GM18526 (cell line): ENCODE measurements at regions not wholly inside any gene's neighbourhood (a gene's known extent, or its start where the extent isn't known, plus 50 kb on each side); places are given as distances from the start of the nearest gene placed in this dataset.
A peak's percentile ranks its signal among the peaks of the same experiment; 100 is the strongest.

ENCODE experiments used
- POLR2A ChIP-seq: IDR thresholded peaks from 3 replicates; pipeline ENCODE4 v1.6.1; 2011; ENCODE audit not compliant: insufficient read length; ENCODE audit errors: extremely low read depth

DNA sequence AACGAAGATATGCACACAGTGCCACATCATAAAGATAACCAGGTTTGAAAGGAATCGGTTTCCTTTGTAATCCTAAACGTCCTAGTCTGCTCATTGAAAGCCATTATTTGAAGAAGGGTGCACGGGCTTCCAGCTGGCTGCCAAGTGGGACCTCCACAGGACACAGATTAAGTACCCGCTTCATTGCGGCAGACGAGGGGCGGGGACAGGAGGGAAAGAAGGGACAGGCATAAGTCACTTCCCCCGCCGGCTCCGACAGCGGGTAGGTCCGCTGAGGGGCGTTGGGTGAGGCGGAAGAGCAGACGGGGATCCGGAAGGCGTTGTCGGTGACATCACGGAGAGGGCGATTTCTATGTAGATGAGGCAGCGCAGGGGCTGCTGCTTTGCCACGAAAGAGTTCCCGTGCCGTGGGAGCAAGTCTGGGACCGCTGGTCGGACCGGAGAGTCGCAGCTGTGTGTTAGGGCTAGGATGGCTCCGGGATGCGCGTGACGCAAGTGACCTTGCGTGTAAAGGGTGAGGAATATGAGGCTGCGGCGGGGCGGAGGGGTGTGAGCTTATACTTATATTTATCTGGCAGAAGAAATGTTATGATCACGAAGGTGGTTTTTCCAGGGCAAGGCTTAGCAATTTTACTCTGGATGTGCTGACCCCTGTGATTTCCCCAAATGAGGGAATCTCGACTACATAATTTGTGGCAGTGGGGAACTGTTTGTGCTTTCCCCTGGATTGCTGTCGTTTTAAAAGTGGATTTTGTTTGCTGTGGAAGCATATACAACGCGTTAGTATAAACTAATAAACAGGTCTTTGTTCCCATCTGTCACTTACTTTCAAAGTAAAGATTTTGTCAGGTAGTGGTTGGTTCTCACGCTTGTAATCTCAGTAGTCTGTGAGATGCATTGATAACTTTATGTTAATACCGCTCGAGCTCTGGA, 80.7 kb downstream of the PPIAL4G start:
- TF ChIP-seq POLR2A, result peak; percentile 52

DNA sequence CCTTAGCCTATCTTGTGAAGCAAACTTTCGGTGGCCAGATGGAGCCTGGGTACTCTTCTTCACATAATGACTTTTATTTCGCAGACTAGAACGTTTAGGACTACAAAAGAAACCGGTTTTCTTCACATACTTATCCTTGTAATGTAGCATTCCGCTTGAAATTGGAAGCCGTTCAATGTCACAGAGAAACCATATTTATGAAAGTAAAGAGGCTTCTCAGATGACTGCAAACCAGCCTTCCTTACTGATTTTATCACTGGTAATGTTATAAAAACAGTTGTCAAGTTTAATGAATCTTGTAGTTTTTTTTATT, 94.1 kb downstream of the PPIAL4G start:
- TF ChIP-seq POLR2A, result peak; percentile 5

DNA sequence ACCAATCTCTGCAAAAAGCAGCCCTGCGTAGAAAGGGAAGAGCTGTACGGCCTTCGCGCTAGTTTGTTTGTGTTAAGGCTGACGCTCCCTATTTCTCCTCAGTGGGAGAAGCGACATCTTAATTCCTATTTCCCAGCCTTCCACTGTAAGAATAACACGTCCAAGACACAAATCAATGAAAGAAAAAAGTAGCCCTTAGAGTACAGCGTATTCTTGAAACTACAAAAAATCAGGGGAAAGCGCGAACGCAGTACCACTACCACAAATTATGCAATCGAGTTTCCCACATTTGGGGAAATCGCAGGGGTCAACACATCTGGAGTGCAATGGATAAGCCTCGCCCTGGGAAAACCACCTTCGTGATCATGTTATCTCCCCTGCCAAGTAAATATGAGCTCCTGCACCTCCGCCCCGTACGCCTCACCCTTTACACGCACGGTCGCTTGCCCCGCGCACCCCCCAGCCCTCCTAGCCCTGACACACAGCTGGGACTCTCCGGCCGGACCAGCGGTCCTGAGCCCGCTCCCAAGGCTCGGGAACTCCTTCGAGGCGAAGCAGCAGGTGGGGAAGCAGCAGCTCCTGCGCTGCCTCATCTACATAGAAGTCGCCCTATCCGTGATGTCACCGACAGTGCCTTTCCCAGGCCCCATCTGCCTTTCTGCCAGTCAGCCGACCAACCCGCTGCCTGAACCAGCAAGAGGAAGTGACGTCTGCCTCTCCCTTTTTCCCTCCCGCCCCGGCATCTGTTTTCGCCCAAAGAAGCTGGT, 94.7 kb downstream of the PPIAL4G start:
- TF ChIP-seq POLR2A, result peak; percentile 81

DNA sequence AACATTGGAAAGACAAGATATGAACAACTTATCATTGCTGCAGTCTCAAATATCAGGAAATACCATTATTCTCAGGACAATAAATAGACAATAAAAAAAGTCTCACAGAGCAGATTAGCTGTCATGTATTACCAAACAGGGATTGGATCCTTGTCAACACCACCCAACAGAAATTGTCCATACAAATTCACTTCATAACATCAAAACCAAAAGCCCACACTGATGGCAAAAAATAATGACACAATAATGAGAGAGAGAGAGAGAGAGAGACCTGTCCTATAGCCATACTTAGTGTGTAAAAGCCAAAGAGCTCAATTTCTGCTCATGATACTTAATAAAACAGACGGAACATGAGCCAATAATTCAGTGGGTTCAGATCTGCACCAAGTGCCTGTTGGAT, 96.5 kb downstream of the PPIAL4G start:
- TF ChIP-seq POLR2A, result no peak

DNA sequence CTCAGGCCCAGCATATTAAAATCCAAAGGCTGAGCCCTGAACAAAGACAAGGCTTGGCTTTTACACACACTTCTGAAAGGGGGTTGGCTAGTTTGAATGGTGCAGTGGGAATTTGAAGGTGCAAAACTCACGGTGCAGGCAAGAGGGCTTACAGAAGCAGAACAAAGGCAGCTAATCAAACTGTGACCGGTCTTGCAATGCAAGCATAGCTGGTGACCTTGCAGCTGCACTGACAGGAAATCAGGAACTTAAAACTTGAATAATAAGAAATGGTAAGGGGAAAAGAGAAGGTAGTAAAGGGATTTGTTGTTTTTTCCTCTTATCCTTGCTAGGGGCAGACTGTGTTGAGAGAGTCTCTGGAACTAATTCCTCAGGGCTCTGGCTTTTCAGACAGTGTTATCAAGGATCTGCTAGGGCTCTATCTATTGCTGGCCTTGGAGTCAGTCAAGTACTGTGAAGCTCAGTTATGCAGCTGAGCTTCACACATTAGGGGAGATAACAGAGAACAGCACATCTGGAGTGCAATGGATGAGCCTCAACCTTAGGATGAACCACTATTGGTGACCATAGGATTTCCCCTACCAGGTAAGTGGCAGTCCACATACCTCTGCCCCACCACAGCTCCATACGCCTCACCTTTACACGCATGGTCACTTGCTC, 97.6 kb downstream of the PPIAL4G start:
- TF ChIP-seq POLR2A, result no peak

DNA sequence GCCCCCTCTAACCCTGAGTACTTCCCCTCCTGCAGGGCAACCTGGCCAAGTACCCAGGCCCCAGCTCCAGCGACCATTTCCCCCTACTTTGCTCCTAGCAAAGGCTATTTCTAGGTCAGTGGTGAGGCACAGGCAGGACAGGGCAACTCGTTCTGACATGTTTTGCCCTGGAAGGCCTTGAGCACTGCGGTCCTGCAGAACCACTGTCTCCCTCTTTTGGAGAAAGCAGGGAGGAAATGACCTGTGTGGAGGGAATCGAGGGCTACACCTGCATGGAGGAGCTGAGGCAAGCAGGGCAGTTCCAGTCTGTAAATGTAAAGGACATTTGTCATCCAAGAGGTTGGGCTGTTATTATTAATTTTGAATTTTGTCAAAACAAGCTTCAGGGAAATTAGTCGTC, 99.1 kb downstream of the PPIAL4G start:
- TF ChIP-seq POLR2A, result no peak

DNA sequence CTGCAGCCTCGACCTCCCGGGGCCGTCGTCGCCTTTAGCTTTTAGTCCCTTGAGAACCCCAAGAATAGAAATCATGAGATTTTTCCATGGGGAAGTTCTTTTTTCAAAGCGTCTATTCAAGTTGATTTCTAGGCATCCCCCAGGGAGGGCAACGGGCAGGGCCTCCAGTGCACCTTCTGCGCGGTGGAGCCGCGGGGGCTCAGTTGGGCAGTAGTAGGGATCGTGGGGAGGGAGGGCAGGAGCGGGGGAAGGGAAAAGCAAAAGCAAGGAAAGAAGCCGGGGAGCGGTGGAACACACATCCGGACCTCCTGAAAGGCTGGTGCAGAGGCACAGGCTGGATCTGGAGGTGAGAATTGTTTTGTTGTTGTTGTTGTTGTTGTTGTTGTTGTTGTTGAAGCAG, 103.4 kb downstream of the PPIAL4G start:
- no peak for TF ChIP-seq POLR2A

DNA sequence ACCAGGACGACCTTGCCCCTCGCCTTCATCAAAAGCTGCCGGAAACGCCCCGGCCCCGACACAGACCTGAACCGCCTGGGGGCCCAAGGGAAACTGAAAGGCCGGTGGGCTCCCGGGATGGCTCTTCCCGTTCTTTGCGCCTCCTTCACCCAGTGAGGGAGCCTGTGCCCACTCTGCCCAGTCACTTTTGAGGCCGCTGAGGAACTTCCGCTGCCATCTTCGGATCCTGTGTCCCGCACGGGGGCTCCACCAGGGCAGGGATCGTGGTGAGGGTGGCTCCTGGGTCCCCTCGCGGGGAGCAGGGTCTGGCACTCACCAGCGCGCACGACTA, 104.0 kb downstream of the PPIAL4G start:
- TF ChIP-seq POLR2A, result no peak

DNA sequence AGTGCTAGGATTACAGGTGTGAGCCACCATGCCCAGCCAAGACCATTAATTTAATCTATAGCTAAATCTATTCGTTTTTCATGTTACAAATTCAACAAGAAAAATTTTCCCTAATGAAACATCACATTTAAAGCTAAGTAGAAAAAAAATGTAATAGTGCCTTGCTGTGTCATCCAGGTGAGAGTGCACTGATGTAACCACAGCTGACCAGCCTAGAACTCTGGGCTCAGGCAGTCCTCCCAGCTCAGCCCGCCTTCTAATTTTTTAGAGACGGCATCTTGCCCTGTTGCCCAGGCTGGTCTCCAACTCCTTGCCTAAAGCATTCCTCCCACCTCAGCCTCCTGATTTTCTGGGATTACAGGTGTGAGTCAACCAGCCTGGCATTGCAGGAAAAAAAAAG, 109.0 kb downstream of the PPIAL4G start:
- no peak for TF ChIP-seq POLR2A

DNA sequence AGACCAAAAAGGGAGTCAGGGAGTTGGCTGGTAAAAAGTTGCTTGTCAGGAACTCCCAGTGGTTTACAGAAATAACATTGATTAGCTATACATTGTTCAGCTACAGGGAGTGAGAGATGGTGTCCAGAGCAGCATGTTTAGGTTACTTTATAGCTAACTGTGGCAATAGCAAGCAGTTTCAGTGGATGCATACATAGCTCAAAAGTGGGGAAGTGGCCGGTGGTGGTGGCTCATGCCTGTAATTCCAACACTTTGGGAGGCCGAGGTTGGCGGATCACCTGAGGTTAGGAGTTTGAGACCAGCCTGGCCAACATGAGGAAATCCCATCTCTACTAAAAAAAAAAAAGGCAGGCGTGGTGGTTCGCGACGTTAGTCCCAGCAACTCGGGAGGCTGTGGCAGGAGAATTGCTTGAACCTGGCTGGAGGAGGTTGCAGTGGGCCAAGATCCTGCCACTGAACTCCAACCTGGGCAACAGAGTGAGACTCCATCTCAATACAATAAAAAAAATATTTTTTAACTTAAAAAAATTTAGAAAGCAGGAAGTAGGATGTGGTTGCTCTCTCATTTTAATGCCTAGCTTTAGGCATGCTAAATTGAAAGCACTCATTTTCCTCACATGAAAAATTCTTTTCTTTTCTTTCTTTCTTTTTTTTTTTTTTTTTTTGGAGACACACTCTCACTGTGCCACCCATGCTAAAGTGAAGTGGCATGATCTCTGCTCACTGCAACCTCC, 109.7 kb downstream of the PPIAL4G start:
- TF ChIP-seq POLR2A, result no peak

DNA sequence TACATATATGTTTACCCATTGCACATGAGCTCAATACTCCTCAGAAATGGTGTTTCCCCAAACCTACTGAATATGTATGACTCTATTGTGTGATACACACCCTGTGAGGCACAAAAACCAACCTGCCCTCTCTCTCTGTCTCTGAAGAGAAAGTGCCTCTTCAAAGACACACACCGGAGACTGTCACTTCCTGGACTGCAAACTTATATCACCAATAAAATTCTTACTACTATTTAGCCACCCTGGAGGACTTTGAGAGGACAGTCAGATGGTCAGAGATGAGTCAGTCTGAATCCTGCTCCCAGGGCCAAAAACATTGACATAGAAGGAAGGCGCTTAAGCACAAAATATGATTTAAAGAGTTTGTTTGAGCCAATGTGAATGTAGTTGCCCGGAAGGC, 110.4 kb downstream of the PPIAL4G start:
- no peak for TF ChIP-seq POLR2A

DNA sequence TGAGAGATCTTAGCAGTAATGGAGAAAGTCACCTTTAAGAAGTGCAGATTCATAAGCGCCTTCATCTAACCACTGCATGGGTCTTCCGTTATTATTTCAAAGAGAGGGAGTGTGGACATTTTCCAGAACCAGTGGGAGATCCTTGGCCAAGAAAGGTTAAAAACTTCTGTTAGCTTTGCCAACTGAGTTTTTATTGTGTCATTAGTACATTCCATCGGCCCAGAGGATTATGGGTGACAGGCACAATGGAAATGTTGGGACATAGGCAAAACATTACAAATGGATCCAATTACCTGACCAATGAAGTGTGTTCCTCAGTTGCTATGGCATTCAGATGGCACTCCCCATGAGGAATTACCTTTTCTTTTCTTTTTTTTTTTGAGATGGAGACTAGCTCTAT, 115.5 kb downstream of the PPIAL4G start:
- TF ChIP-seq POLR2A, result no peak

DNA sequence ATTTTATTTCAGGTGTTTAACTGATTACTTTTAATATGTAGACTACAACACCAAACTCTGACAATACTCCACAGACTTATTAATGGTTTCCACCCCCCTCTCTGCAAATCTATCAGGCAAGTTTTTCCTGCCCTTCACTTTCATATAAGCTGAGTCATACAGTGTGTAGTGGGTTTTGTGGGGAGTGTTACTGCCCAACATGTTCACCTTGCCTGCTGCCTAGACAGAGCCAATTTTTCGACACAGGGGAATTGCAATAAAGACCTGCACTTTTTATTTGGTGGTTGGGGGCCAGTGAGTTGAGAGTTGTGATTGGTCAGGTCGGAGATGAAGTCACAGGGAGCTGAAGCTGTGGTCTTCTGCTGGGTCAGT, 119.7 kb downstream of the PPIAL4G start:
- no peak for TF ChIP-seq POLR2A

DNA sequence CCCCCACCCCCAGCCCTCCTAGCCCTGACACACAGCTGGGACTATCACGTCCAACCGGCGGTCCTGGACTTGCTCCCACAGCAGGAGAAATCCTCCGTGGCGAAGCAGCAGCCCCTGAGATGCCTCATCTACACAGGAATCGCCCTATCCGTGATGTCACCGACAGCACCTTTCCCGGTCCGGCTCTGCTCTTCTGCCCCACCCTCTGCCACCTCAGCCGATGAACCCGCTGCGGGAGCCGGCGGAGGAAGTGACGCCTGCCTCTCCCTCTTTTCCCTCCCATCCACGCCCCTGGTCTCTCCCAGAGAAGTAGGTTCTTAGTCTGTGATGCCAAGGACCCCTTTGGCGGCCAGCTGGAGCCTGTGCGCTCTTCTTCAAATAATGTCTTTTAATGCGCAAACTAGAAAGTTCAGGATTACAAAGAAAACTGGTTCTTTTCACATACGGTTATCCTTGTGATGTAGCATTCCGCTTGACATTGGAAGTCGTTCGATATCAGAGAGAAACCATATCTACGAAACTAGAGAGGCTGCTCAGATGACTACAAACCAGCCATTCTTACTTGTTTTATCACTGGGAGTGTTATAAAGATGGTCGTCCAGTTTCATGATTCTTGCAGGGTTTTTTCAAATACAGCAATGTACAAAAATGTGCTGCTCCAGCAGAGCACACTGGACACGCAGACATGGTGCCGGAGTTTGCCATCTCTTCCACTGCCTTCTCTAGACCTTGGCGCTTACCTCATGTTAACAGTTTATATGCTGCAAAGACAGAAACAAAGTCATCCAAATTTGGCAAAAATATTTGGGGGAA, 120.3 kb downstream of the PPIAL4G start:
- TF ChIP-seq POLR2A, result no peak

DNA sequence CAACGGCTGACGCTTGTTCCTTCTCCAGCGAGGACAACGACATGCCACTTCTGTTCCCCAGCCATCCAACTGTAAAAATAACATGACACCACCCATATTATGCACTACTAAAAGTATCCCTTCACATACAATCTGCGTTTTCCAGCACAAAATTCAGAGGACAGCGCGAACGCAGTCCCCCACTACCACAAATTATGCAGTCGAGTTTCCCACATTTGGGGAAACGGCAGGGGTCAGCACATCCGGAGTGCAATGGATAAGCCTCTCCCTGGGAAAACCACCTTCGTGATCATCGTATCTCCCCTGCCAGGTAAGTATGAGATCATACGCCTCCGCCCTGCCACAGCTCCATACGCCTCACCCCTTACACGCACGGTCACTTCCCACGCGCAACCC, 120.9 kb downstream of the PPIAL4G start:
- no peak for TF ChIP-seq POLR2A
